ENCODE measurements at regions not wholly inside any gene's neighbourhood (a gene's known extent, or its start where the extent isn't known, plus 50 kb on each side); places are given as distances from the start of the nearest gene placed in this dataset.

- Histone ChIP-seq H3K27me3 (ENCODE audit: control insufficient read depth, insufficient read depth, low read length) (no peaks in the 10 kb centered on the region), H3K27ac (ENCODE audit: low read length) (no peak overlapping the region), H3K9me3 (ENCODE audit: control insufficient read depth, insufficient read depth, low read depth, low read length) (no peaks in the 10 kb centered on the region), H3K4me1 (ENCODE audit: control insufficient read depth, insufficient read depth, low read length) (no peaks in the 10 kb centered on the region), H3K4me3 (ENCODE audit: low read depth in 2 of 2, low read length in 2 of 2) (no peak overlapping the region), H3K36me3 (ENCODE audit: control insufficient read depth, insufficient read depth, low read length) (no peaks in the 10 kb centered on the region)
- no peak for ATAC-seq
- TF ChIP-seq SIN3A (IDR thresholded peaks at IDR 0.05; ENCODE audit: borderline replicate concordance, insufficient read depth, low read depth, low read length) (no peak), CTCF (IDR thresholded peaks at IDR 0.05) (no peak), TCF7L2 (IDR thresholded peaks at IDR 0.05; ENCODE audit: low read depth, low read length) (no peak), POLR2AphosphoS5 (IDR thresholded peaks at IDR 0.05; ENCODE audit: low read depth, low read length) (no peak)
- TF ChIP-seq, protein P1, sequence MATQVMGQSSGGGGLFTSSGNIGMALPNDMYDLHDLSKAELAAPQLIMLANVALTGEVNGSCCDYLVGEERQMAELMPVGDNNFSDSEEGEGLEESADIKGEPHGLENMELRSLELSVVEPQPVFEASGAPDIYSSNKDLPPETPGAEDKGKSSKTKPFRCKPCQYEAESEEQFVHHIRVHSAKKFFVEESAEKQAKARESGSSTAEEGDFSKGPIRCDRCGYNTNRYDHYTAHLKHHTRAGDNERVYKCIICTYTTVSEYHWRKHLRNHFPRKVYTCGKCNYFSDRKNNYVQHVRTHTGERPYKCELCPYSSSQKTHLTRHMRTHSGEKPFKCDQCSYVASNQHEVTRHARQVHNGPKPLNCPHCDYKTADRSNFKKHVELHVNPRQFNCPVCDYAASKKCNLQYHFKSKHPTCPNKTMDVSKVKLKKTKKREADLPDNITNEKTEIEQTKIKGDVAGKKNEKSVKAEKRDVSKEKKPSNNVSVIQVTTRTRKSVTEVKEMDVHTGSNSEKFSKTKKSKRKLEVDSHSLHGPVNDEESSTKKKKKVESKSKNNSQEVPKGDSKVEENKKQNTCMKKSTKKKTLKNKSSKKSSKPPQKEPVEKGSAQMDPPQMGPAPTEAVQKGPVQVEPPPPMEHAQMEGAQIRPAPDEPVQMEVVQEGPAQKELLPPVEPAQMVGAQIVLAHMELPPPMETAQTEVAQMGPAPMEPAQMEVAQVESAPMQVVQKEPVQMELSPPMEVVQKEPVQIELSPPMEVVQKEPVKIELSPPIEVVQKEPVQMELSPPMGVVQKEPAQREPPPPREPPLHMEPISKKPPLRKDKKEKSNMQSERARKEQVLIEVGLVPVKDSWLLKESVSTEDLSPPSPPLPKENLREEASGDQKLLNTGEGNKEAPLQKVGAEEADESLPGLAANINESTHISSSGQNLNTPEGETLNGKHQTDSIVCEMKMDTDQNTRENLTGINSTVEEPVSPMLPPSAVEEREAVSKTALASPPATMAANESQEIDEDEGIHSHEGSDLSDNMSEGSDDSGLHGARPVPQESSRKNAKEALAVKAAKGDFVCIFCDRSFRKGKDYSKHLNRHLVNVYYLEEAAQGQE (IDR thresholded peaks at IDR 0.05; ENCODE audit: insufficient read depth in 1 of 2, low read depth in 2 of 2, low read length in 1 of 2) = no peak
- CTCF ChIA-PET = no interaction called here
- in situ Hi-C loops (cut with HindIII; ENCODE audit: low pct_unique_long_range_greater_than_20kb, low sequenced_read_pairs) (no loop called here), intact Hi-C loops (cut with micrococcal nuclease; ENCODE audit: unreplicated experiment) (no loop called here)
- POLR2A ChIA-PET = no interaction called here
- no peak for DNase-seq (ENCODE audit: low read depth, low spot score)
- no TSS peak for BruUV-seq (replicated peaks)
Observed at GRCh38 chr6:84357631-84358030, 130.2 kb upstream of the CEP162 start.

DNA sequence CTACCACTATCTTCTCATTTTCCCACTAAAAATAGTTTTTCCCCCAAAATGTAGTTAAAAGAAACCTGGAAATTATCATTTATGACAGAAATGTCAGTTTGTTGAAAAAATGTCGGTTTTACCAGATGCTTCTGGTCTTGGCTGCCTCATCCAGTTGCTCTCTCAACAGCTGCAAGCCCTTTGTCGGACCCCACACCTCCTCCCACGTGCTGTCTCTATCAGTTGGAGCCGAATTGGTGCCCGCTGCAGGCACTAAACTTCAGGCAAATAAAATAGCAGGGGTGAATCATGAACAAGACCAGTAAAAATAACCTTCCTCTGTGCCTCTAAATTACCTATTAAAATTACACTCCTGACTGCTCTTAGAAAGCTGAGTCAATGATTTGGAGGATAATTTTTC lies 129.5 kb upstream of the CEP162 start:
- BruUV-seq (replicated peaks) = no TSS peak
- TF ChIP-seq CTCF (IDR thresholded peaks at IDR 0.05) (no peak), POLR2AphosphoS5 (IDR thresholded peaks at IDR 0.05; ENCODE audit: low read depth, low read length) (no peak), TCF7L2 (IDR thresholded peaks at IDR 0.05; ENCODE audit: low read depth, low read length) (no peak)
- Histone ChIP-seq H3K27me3 (ENCODE audit: control insufficient read depth, insufficient read depth, low read length) (no peaks in the 10 kb centered on the region), H3K36me3 (ENCODE audit: control insufficient read depth, insufficient read depth, low read length) (no peaks in the 10 kb centered on the region), H3K9me3 (ENCODE audit: control insufficient read depth, insufficient read depth, low read depth, low read length) (no peaks in the 10 kb centered on the region), H3K27ac (ENCODE audit: low read length) (no peak overlapping the region), H3K4me1 (ENCODE audit: control insufficient read depth, insufficient read depth, low read length) (no peaks in the 10 kb centered on the region), H3K4me3 (ENCODE audit: low read depth in 2 of 2, low read length in 2 of 2) (no peak overlapping the region)
- POLR2A ChIA-PET = no interaction called here
- intact Hi-C loops (cut with micrococcal nuclease; ENCODE audit: unreplicated experiment) = no loop called here
- no peak for ATAC-seq
- CTCF ChIA-PET = no interaction called here
- no peak for DNase-seq (ENCODE audit: low read depth, low spot score)
- in situ Hi-C loops (cut with HindIII; ENCODE audit: low pct_unique_long_range_greater_than_20kb, low sequenced_read_pairs) = no loop called here
